SIG-M5 treated with dmso at 0.1 percent for 504 hours (cell line): ENCODE measurements at regions not wholly inside any gene's neighbourhood (a gene's known extent, or its start where the extent isn't known, plus 50 kb on each side); places are given as distances from the start of the nearest gene placed in this dataset.

Experiments used
- DNase-seq: peaks from one replicate; lab custom pipeline; 2025; ENCODE audit not compliant: unreplicated experiment; lab: John Stamatoyannopoulos, UW

DNA sequence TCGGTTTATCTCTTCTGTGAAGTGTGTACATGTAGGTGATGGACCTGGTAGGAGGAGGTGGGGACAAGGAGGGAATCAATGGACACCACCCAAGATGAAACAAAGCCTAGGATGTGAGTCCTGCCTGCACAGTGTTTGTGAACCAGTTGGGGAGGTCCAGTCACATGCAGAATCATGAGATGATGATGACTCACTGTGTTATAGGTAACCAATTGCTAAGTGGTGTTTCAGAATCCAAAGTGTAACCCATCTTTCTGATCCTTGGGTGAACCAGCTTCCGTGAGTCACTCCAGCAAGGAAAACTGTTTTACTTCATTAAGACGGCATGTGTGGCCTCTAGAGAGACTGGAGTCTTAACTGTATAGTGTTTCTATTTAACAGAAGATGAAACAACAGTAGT lies 57.9 kb upstream of the HPF1 start:
- no peak for DNase-seq

DNA sequence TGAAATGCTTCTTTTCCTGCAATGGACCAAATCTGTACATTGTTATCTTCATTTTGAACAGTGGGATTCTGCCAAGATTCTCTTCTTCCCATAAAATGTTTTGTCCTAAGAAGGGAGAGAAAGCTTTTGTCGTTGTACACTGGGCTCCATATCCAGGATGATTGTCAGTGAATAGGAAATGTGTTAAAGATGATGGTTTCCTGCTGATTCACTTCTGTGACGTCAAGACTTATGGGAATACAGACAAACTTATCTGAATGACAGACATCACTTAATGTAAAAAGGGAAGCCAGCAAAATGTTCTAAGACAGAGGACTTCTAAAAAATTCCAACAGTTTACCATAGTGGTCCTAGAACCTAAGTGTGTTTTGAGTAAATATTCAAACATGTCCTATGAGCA lies 53.7 kb upstream of the HPF1 start:
- no peak for DNase-seq

DNA sequence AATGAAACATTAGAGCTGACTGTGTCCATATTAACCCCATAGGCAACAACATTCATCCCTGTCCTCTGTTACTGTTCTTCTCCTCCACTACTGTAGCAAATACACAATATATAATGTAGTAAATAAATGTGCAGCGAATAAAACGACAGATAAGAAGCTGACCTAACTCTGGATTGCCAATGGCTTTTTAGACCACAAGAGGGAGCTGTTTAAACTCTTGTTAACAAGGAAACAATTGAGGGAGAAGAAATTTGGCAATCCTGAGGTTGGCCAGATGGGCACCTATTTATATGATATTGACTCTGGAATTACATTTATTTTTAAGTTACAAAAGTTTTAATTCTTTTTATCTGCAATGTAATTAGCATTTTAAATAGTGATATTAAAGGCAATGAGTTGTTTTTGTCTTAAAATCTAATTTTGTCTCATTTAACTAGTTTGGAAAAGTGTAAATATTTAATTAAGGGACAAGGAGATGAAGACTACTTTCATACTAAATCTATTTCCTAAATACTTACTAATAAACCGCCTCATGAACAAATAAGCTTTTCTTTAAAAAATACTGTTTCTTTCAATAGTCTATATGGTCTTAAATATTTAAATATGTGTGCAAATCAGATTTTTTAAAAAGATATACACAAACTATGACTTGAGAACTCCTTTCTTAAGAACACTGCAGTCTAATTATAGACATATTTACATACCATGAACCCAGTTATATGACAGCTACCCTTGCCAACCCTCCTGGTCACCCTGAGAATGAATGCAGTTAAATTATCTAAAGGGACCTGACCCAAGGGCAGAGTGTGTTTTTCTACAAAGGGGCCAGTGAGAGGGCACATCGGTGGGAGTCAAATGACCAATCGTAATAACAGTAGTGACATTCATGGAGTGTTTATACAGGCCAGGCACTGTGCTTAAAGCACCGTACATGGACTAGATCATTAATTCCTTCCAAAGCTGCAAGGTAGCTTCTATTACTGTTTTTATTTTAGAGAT lies 52.9 kb upstream of the HPF1 start:
- DNase-seq: peak; percentile 76

DNA sequence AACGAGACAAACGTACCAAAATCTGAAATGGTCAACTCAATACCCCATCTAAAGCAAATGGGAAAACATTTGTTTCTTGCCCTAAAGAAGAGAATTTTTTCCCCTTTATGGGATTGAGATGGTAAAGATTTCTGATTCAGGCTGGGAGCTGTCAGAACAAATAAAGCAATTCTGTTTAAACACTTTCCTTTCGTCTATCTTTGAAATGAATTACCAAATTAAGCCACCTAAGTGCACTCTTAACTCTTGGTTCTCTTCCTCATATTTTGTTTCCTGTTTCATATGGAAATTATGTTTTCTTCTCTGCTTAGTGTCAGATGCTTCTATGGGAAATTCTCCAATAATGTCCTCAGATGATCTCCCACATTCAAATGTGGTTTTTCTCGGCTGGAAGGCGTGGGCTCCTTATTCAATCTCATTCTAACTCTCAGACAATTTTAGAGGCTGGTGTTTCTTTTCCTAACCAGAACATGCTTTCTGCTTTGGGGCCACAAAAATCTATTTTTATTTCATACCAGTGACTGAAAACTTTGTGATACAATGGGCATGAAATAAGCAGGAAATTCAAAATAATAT lies 50.3 kb upstream of the HPF1 start:
- DNase-seq: no peak
